K562 (cell line): ENCODE measurements at regions not wholly inside any gene's neighbourhood (a gene's known extent, or its start where the extent isn't known, plus 50 kb on each side); places are given as distances from the start of the nearest gene placed in this dataset.

Experiments
- ATAC-seq: fragments of 200-7000 bp; cut with Tn5 transposase; 3 replicates; pipeline ENCODE4 v1.9.1; 2020; ENCODE audit warnings: moderate library complexity
- BruUV-seq: library from RNA; stranded (reverse); fragments of 400-500 nt; replicated peaks from 2 replicates; lab custom pipeline; 2021; lab: Mats Ljungman, UMichigan
- CTCF ChIA-PET: fragments of 300-600 bp; formaldehyde crosslinking; extraction: SDS; loops from one replicate; lab custom pipeline; 2021; ENCODE audit warnings: low intra/inter-chr PET ratio; lab: Yijun Ruan, JAX
- POLR2A ChIA-PET: fragments of 300-600, 350-650 bp; sonication (Branson Sonifier 250); formaldehyde crosslinking; extraction: SDS; loops from one replicate; lab custom pipeline; 2021; ENCODE audit warnings: antibody characterized with exemption, inconsistent platforms; lab: Yijun Ruan, JAX
- DNase-seq, 4 experiments: peaks; one replicate each; pipeline versions ENCODE4 v3.0.0 to v3.0.0-alpha.2; 2011 to 2018; ENCODE audit warnings: low spot score in 3 of 4, mixed read lengths in 3 of 4; ENCODE audit errors: extremely low read depth in 1 of 4
- FAIRE-seq: peaks from 2 replicates; lab custom pipeline; 2011; peaks lifted over from hg19 to GRCh38; lab: Jason Lieb, UNC
- H2AFZ ChIP-seq: 2 replicates; pipeline ENCODE4 v1.6.0; 2011; ENCODE audit warnings: low read depth, low read length, control low read depth, inconsistent platforms
- H3K27ac ChIP-seq: fragments of 200-600 bp; 3 replicates; pipeline ENCODE4 v1.8.0; 2011; ENCODE audit warnings: low read depth, mild to moderate bottlenecking, control low read depth, inconsistent platforms, low read length, moderate library complexity, mixed read lengths; ENCODE audit errors: extremely low read depth
- H3K27me3 ChIP-seq, 2 experiments: fragments of 300-600 bp in 1 of 2; 2 replicates in 1 of 2; 3 replicates in 1 of 2; pipeline versions ENCODE4 v1.6.0 to v1.8.0; 2011; ENCODE audit warnings: inconsistent platforms in 2 of 2, low read length in 2 of 2, mild to moderate bottlenecking in 1 of 2, mixed read lengths in 1 of 2, moderate library complexity in 1 of 2; ENCODE audit not compliant: control insufficient read depth in 2 of 2, insufficient read depth in 2 of 2
- H3K36me3 ChIP-seq: fragments of 300-600 bp; 3 replicates; pipeline ENCODE4 v1.8.0; 2011; ENCODE audit warnings: mild to moderate bottlenecking, low read length, inconsistent platforms; ENCODE audit not compliant: control insufficient read depth, insufficient read depth
- H3K4me1 ChIP-seq, 2 experiments: fragments of 200-600 bp in 1 of 2; replicated peaks in 1 of 2; 2 replicates in 1 of 2; 3 replicates in 1 of 2; pipeline versions ENCODE4 v1.5.1 to v1.8.0; 2011; ENCODE audit warnings: inconsistent platforms in 2 of 2, low read length in 2 of 2, mild to moderate bottlenecking in 1 of 2, mixed read lengths in 1 of 2, moderate library complexity in 1 of 2; ENCODE audit not compliant: control insufficient read depth in 2 of 2, insufficient read depth in 2 of 2
- H3K4me2 ChIP-seq: 2 replicates; pipeline ENCODE4 v1.6.1; 2011; ENCODE audit warnings: low read length, control low read depth, inconsistent platforms, mixed read lengths; ENCODE audit not compliant: insufficient read depth
- H3K4me3 ChIP-seq: fragments of 200-600 bp; sonication (generic), shearing (Covaris generic); 2 replicates; pipeline ENCODE4 v1.5.1; 2016; ENCODE audit warnings: control low read depth, inconsistent platforms
- H3K79me2 ChIP-seq: fragments of 200-600 bp; 3 replicates; pipeline ENCODE4 v1.8.0; 2011; ENCODE audit warnings: low read length, inconsistent platforms; ENCODE audit not compliant: control insufficient read depth, insufficient read depth
- H3K9ac ChIP-seq, 2 experiments: 2 replicates each; pipeline versions ENCODE4 v1.6.0 to v1.6.1; 2011; ENCODE audit warnings: low read depth in 2 of 2, low read length in 2 of 2, control low read depth in 1 of 2, inconsistent platforms in 1 of 2, mild to moderate bottlenecking in 1 of 2, mixed read lengths in 1 of 2; ENCODE audit not compliant: insufficient read depth in 1 of 2
- H3K9me1 ChIP-seq: one replicate; pipeline ENCODE4 v1.6.0; 2011; ENCODE audit warnings: inconsistent platforms, mild to moderate bottlenecking, low read length, moderate library complexity; ENCODE audit not compliant: control insufficient read depth, insufficient read depth
- H3K9me3 ChIP-seq: replicated peaks from 2 replicates; pipeline ENCODE4 v1.5.1; 2011; ENCODE audit warnings: low read depth, low read length, inconsistent platforms; ENCODE audit not compliant: control insufficient read depth, insufficient read depth
- H4K20me1 ChIP-seq: replicated peaks from 2 replicates; pipeline ENCODE4 v1.6.1; 2011; ENCODE audit warnings: low read length, inconsistent platforms, mixed read lengths; ENCODE audit not compliant: control insufficient read depth, insufficient read depth
- E2F4 ChIP-seq: sonication (generic); formaldehyde crosslinking; IDR thresholded peaks from 2 replicates; pipeline ENCODE4 v1.8.0; 2022; ENCODE audit warnings: mild to moderate bottlenecking, low read depth, missing genetic modification reagents
- KLF6 ChIP-seq: fragments of 250-450 bp; sonication (Bioruptor Pico); IDR thresholded peaks from 2 replicates; pipeline ENCODE4 v1.4.0; 2020; ENCODE audit warnings: mild to moderate bottlenecking, moderate library complexity, borderline replicate concordance
- MTF1 ChIP-seq: fragments of 250-450 bp; sonication (Bioruptor Pico); IDR thresholded peaks from 2 replicates; pipeline ENCODE4 v1.9.0; 2021; ENCODE audit warnings: moderate library complexity, mild to moderate bottlenecking, inconsistent platforms, borderline replicate concordance
- NFRKB ChIP-seq: fragments of 450-650 bp; IDR thresholded peaks from 2 replicates; pipeline ENCODE4 v1.6.1; 2016; ENCODE audit warnings: low read depth
- ZBTB11 ChIP-seq, 3 experiments: fragments of 200-800 bp in 1 of 3; fragments of 250-450 bp in 1 of 3; fragments of 450-650 bp in 1 of 3; sonication (Bioruptor Pico) in 1 of 3; sonication (Bioruptor generic) in 1 of 3; formaldehyde crosslinking in 1 of 3; IDR thresholded peaks; 2 replicates each; pipeline versions ENCODE4 v1.6.1 to v1.8.0; 2016 to 2022; ENCODE audit warnings: mild to moderate bottlenecking in 2 of 3, missing genetic modification characterization in 2 of 3, missing compliant biosample characterization in 1 of 3, moderate library complexity in 1 of 3
- ZBTB43 ChIP-seq: sonication (generic); formaldehyde crosslinking; IDR thresholded peaks from 2 replicates; pipeline ENCODE4 v1.8.0; 2023; ENCODE audit warnings: mild to moderate bottlenecking, missing genetic modification reagents
- ZNF41 ChIP-seq: fragments of 250-450 bp; sonication (Bioruptor Pico); conservative IDR thresholded peaks from 2 replicates; pipeline ENCODE4 v1.4.0; 2020; ENCODE audit warnings: mild to moderate bottlenecking
- ZNF764 ChIP-seq: fragments of 250-450 bp; sonication (Bioruptor Pico); IDR thresholded peaks from 2 replicates; pipeline ENCODE4 v1.4.0; 2020; ENCODE audit warnings: low read depth, mild to moderate bottlenecking, moderate library complexity
- WGBS: fragments of 100-300 bp; shearing (Covaris generic); methylation state at CpG from one replicate; pipeline ENCODE4 v1.1.6; 2016; ENCODE audit warnings: low coverage, mixed read lengths; ENCODE audit not compliant: insufficient coverage; ENCODE audit errors: missing lambda C conversion rate; 5-methylcytosine and 5-hydroxymethylcytosine counted together
- in situ Hi-C: fragments of 300-500 bp; cut with MboI; formaldehyde crosslinking; loops from 4 replicates; pipeline ENCODE4 v1.15.0; 2018; ENCODE audit warnings: inconsistent platforms, mixed read lengths
- intact Hi-C: fragments of 100-400 bp; cut with micrococcal nuclease; formaldehyde crosslinking; loops from 2 replicates; pipeline ENCODE4 v1.14.2; 2022

GRCh38 chr5:166117072-166118066 is 2174.1 kb upstream of the WWC1 start (continued):
- TF ChIP-seq ZBTB43: no peak
- no peak for TF ChIP-seq KLF6 (CRISPR knock-in tag)

GRCh38 chr5:166119506-166119905 is 2171.9 kb upstream of the WWC1 start:
- Histone ChIP-seq H3K4me2 (no peak overlapping the region), H2AFZ (no peak overlapping the region), H4K20me1 (no peaks in the 10 kb centered on the region), H3K27ac (no peak overlapping the region), H3K4me3 (no peak overlapping the region), H3K9me3 (no peaks in the 10 kb centered on the region), H3K9ac (no peak overlapping the region), H3K9me1 (no peaks in the 10 kb centered on the region), H3K27me3 (no peaks in the 10 kb centered on the region), H3K36me3 (no peaks in the 10 kb centered on the region), H3K4me1 (no peaks in the 10 kb centered on the region), H3K79me2 (no peaks in the 10 kb centered on the region)
- no peak for ATAC-seq
- TF ChIP-seq ZBTB11 (CRISPR knock-in tag; IDR thresholded peaks at IDR 0.05): no peak
- TF ChIP-seq E2F4 (CRISPR knock-in tag): no peak
- no peak for TF ChIP-seq ZNF41
- no peak for TF ChIP-seq MTF1 (CRISPR knock-in tag)
- TF ChIP-seq NFRKB: no peak
- no peak for TF ChIP-seq ZNF764 (CRISPR knock-in tag)
- no TSS peak for BruUV-seq
- ChIA-PET POLR2A (no interaction called here), CTCF (no interaction called here)
- 0% methylated on average over 2 of the region's 2 CpGs for WGBS
- intact Hi-C loops: no loop called here
- FAIRE-seq: no peak
- in situ Hi-C loops: no loop called here
- no peak for DNase-seq
